ENCODE measurements at regions not wholly inside any gene's neighbourhood (a gene's known extent, or its start where the extent isn't known, plus 50 kb on each side); places are given as distances from the start of the nearest gene placed in this dataset.

DNA sequence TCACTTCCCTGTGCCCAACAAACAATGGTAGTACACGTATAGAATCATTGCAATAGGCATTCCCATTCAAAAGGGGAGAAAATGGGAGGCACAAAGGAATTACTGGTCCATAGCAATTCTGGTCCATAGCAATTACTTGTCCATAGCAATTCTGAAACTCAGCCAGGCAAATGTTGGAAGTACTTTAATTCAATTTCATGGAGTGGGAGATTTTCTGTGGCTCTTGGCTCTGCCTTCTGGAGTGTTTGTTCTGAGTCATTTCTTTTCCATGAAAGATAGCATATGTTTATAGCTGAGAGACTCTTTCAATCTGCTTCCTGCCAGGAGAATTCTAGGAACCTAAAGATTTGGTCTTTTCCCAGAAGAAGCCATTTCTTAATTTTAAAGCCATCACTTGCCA is 182.8 kb upstream of the ELAC2 start:
- ChIA-PET POLR2A (ENCODE audit: low non-redundant PET) (no interaction called here), CTCF (no interaction called here)
- no peaks in the 10 kb centered on the region for H3K27me3 ChIP-seq (replicated peaks; ENCODE audit: insufficient read depth, low read depth, low read length, poor library complexity)
- H3K4me3 ChIP-seq (ENCODE audit: low read depth, low read length, poor library complexity, severe bottlenecking) = no peak overlapping the region
- TF ChIP-seq EZH2 (IDR thresholded peaks at IDR 0.05; ENCODE audit: borderline replicate concordance, low read depth, low read length, poor library complexity, severe bottlenecking) = no peak
- TF ChIP-seq, protein P1, sequence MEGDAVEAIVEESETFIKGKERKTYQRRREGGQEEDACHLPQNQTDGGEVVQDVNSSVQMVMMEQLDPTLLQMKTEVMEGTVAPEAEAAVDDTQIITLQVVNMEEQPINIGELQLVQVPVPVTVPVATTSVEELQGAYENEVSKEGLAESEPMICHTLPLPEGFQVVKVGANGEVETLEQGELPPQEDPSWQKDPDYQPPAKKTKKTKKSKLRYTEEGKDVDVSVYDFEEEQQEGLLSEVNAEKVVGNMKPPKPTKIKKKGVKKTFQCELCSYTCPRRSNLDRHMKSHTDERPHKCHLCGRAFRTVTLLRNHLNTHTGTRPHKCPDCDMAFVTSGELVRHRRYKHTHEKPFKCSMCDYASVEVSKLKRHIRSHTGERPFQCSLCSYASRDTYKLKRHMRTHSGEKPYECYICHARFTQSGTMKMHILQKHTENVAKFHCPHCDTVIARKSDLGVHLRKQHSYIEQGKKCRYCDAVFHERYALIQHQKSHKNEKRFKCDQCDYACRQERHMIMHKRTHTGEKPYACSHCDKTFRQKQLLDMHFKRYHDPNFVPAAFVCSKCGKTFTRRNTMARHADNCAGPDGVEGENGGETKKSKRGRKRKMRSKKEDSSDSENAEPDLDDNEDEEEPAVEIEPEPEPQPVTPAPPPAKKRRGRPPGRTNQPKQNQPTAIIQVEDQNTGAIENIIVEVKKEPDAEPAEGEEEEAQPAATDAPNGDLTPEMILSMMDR (conservative IDR thresholded peaks at IDR 0.05; ENCODE audit: low read depth, low read length) = no peak
- peaks cover 16% of the 10 kb centered on the region for H3K9me3 ChIP-seq (ENCODE audit: low read depth, low read length, poor library complexity, severe bottlenecking)
- no peaks in the 10 kb centered on the region for H3K4me1 ChIP-seq (ENCODE audit: insufficient read depth, low read length, poor library complexity, severe bottlenecking)
- BruUV-seq (replicated peaks) = no TSS peak
- no peak for DNase-seq (ENCODE audit: low spot score)
- H3K36me3 ChIP-seq (ENCODE audit: insufficient read depth, low read length, poor library complexity, severe bottlenecking) = no peaks in the 10 kb centered on the region
- intact Hi-C loops (cut with micrococcal nuclease; ENCODE audit: unreplicated experiment) = no loop called here
- H3K27ac ChIP-seq (ENCODE audit: low read depth, low read length, poor library complexity, severe bottlenecking) = no peak overlapping the region

DNA sequence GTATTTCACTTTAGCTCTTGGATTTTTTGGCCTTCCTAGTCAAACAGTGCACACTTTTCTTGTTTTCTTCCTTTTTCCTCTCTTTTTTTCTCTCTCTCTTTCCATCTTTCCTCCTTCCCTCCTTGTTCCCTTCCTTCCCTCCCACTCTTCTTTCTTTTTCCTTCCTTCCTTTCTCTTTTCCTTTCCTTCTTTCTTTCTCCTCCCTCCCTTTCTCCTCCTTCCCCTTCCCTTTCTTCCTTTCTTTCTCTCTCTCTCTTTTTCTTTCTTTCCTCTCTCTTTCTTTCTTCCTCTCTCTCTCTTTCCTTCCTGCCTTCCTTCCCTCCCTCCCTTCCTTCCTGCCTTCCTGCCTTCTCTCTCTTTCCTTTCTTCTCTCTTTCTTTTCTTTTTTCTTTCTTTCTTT is 181.6 kb upstream of the ELAC2 start:
- DNase-seq (ENCODE audit: low spot score) = no peak
- Histone ChIP-seq H3K9me3 (ENCODE audit: low read depth, low read length, poor library complexity, severe bottlenecking) (peaks cover 16% of the 10 kb centered on the region), H3K4me1 (ENCODE audit: insufficient read depth, low read length, poor library complexity, severe bottlenecking) (no peaks in the 10 kb centered on the region), H3K36me3 (ENCODE audit: insufficient read depth, low read length, poor library complexity, severe bottlenecking) (no peaks in the 10 kb centered on the region), H3K27ac (ENCODE audit: low read depth, low read length, poor library complexity, severe bottlenecking) (no peak overlapping the region), H3K27me3 (replicated peaks; ENCODE audit: insufficient read depth, low read depth, low read length, poor library complexity) (no peaks in the 10 kb centered on the region), H3K4me3 (ENCODE audit: low read depth, low read length, poor library complexity, severe bottlenecking) (no peak overlapping the region)
- ChIA-PET POLR2A (ENCODE audit: low non-redundant PET) (no interaction called here), CTCF (no interaction called here)
- no TSS peak for BruUV-seq (replicated peaks)
- TF ChIP-seq EZH2 (IDR thresholded peaks at IDR 0.05; ENCODE audit: borderline replicate concordance, low read depth, low read length, poor library complexity, severe bottlenecking) = no peak
- TF ChIP-seq, protein P1 (conservative IDR thresholded peaks at IDR 0.05; ENCODE audit: low read depth, low read length) = no peak
- intact Hi-C loops (cut with micrococcal nuclease; ENCODE audit: unreplicated experiment) = no loop called here

DNA sequence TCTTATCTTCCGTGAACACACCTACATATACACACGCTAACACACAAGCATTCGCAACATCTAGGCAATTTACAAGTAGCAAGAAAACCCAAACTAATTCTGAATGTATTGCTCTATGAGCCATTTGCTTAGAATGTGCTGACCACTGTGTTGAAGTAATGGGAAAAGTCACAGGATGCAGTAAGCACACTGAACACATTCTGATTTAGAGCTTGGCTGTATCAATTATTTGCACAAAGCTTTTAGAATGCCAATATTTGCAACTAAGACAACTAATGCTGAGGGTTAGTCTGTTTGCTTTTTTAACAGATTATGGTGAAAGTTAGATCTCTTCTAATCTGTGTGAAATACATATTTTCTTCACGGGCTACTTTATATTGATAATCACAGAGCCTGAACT is 179.8 kb upstream of the ELAC2 start:
- H3K9me3 ChIP-seq (ENCODE audit: low read depth, low read length, poor library complexity, severe bottlenecking) = peaks cover 12% of the 10 kb centered on the region
- ChIA-PET CTCF (no interaction called here), POLR2A (ENCODE audit: low non-redundant PET) (no interaction called here)
- no peaks in the 10 kb centered on the region for H3K36me3 ChIP-seq (ENCODE audit: insufficient read depth, low read length, poor library complexity, severe bottlenecking)
- no TSS peak for BruUV-seq (replicated peaks)
- TF ChIP-seq, protein P1 (conservative IDR thresholded peaks at IDR 0.05; ENCODE audit: low read depth, low read length) = no peak
- H3K4me1 ChIP-seq (ENCODE audit: insufficient read depth, low read length, poor library complexity, severe bottlenecking) = no peaks in the 10 kb centered on the region
- no peak overlapping the region for H3K27ac ChIP-seq (ENCODE audit: low read depth, low read length, poor library complexity, severe bottlenecking)
- H3K4me3 ChIP-seq (ENCODE audit: low read depth, low read length, poor library complexity, severe bottlenecking) = no peak overlapping the region
- H3K27me3 ChIP-seq (replicated peaks; ENCODE audit: insufficient read depth, low read depth, low read length, poor library complexity) = no peaks in the 10 kb centered on the region
- no peak for DNase-seq (ENCODE audit: low spot score)
- intact Hi-C loops (cut with micrococcal nuclease; ENCODE audit: unreplicated experiment) = no loop called here

Data from A673 (cell line).